Pulmonary artery endothelial cell (primary cell): ENCODE measurements at regions not wholly inside any gene's neighbourhood (a gene's known extent, or its start where the extent isn't known, plus 50 kb on each side); places are given as distances from the start of the nearest gene placed in this dataset.
"Not testable (repeated sequence)": the region's sequence is repeated elsewhere in the genome, so short reads cannot be mapped to it uniquely, and the experiment has no call there.

Experiments
- DNase-seq: peaks from one replicate; pipeline ENCODE4 v3.0.0-alpha.2; 2011; ENCODE audit warnings: low read depth, low spot score

DNA sequence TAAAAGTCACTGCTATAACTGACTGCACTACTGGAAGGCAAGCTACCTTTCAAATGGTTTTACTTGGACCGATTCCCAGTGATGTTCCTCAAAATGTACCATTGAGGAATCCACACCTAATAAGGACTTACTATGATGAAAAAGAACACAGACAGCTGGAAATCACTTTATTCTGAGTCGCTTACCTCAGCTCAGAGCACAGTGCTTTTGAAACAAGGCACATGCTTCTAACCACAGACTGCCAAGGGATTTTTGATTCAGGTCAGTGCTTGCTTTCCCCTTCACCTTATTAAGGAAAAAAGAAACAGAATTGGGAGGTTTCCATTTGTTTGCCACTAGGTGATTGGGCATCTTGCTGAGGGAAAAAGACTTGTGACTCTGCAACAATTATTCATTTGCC is 707.5 kb upstream of the FSHR start:
- no peak for DNase-seq

DNA sequence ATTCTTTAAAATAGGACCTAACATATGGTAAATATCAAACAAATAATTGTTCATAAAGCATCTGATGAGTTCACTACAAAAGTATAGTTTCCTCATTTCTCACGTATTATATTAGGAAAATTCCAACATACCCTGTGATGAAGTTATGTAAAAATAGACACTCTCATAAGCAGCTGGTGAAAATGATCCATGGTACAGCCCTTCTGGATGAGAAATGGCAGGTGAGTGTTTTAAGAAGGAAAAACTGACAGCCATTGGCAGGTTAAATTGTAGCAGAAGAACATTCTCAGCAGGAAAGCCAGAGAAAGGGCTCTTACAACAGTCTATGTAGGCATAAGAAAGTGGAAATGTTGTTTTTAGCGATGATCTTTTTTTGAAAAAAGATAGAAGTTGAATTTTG is 706.5 kb upstream of the FSHR start:
- no peak for DNase-seq

DNA sequence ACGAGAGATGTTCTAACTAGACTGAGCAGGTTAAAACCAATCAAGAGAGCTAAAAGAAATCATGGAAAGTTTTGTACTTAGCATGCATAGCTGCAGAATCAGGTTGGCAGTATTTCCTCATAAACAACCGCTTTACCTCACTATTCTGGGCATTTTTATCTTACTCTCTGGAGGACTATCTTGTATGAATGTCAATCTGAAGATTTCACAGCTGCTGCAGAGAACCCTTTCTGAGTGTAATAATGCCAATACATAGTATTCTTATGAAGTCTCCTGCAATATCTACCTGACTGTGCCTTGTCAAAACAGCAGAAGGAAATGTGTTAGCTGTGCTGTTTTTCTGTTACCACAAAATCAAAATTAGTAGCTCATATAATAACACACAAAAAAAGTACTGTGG is 705.9 kb upstream of the FSHR start:
- DNase-seq: no peak

DNA sequence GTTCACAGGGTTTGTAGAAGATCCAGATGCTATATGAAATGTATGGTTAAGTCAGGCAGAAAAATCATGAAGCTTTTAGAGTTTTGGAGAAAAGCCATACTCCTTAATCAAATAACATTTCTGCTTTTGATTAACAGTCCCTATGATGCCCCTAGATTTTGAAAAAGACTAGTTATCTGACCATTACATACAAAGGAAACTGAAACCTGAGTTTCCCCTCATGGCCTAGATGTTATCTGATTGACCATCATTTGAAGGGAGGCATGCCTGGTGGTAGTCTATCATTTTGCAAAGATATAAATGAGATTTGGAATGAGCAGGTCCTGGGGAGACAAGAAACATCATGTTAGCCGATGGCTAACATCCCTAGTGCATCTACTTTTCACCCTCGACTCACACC is 704.3 kb upstream of the FSHR start:
- no peak for DNase-seq

DNA sequence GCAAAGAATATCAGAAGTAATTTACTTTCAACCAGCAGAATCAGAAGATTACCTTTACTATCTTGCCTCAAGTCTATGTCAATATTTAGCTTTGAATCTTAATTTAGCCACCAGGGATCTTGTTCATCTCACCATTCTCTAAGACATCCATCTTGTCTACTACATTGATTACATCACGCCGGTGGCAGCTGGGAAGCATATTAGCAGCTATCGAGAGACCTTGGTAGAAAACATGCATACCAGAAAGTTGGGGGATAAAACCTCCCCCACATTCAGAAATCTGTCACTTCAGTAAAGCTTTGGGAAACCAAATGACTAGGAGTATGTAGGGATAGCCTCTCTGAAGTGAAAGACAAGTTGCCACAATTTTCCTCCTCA is 703.8 kb upstream of the FSHR start:
- DNase-seq: no peak

DNA sequence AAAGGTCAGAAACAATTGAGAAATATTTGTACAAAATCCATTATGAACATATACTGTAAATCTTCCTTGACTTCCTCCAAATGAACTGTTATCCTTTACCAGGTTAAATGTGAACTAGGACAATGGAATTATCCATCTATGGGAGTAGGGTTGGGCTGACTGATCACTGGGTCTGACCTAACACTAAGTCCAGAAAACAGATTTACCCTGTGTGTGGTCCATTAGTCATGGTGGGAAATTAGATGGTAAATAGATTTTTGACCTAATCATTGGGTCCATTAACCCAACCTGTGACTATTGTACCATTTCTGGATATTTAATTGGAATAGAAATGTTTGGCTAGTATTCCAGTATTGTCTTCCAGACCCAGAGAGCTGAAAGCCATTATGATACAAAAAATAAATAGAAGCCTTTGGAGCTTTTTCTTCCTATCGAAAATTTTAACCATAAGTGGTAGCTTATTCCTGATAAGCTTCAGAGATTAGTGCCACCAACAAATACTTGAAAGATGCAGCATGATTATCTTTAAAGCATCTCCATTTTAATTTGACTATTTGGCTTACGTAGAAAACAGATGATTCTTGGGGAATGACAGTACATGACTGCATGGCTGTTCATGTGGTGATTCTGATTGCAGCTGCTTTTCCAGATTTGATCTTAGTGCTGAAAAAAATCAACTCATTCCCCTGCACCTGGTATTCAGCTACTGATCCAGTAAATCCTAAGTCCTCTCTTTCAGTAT is 703.2 kb upstream of the FSHR start:
- DNase-seq: no peak

DNA sequence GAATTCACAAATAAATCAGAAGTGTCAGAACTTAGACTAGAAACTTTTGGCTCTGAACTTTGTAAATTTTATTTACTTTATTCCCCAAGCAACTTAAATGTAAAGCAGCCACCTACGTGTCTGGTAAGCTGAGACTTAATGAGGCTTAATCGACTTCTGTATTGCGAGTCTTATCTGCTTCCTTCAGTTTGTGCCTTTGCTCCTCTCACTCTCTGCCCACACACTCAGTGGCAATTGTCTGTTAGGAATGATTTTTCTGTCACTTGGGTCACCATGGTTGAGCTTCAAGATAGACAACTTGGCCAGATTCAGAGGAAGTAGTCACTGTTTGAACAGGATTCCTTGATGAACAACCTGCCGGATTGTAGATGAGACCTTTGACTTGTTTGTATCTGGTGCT is 691.4 kb upstream of the FSHR start:
- no peak for DNase-seq

DNA sequence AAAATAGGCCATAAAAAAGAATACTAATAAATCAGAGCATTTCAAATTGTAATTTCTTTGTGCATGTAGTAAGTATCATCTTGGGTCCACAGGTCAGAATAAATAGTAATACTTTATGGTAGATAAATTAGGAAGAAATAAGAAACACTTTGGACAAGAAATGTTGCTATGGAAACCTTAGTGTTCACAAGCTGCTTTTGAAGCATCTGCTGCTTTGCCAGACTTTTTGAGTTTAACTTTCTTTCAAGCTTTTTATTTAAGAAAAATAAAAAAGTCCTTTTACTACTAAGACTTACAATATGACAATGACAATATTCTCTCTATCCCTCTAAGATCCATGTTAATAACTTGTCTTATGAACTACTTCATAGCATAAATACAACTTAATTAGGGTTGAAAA is 690.7 kb upstream of the FSHR start:
- no peak for DNase-seq

DNA sequence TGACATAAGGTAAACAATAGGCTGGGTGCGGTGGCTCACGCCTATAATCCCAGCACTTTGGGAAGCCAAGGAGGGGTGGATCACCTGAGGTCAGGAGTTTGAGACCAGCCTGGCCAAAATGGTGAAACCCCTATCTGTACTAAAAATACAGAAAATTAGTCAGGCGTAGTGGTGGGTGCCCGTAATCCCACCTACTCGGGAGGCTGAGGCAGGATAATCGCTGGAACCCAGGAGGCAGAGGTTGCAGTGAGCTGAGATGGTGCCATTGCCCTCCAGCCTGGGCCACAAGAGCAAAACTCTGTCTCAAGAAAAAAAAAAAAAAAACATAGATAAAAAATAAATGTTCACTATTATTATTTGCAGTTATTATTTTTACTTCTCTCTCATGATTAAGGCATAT is 689.8 kb upstream of the FSHR start:
- not testable (repeated sequence) for DNase-seq

DNA sequence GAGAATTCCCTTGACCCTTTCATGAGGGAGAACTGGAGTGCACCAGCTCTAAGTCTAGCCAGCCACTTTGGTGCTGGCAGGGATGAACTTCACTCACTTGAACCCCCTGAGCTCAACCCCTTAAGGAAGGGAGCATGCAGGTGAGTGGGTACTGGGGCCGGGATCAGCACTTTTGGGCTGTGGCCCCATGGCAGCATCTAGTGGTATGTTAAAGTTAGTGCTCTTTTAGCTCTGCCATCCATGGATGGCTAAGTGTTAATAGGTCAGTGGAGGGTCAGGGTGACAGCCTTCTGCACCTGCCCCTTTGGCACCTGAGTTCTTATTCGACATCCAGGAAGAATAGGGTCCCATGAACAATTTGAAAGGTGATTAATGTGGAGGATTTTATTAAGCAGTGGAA is 689.0 kb upstream of the FSHR start:
- no peak for DNase-seq

DNA sequence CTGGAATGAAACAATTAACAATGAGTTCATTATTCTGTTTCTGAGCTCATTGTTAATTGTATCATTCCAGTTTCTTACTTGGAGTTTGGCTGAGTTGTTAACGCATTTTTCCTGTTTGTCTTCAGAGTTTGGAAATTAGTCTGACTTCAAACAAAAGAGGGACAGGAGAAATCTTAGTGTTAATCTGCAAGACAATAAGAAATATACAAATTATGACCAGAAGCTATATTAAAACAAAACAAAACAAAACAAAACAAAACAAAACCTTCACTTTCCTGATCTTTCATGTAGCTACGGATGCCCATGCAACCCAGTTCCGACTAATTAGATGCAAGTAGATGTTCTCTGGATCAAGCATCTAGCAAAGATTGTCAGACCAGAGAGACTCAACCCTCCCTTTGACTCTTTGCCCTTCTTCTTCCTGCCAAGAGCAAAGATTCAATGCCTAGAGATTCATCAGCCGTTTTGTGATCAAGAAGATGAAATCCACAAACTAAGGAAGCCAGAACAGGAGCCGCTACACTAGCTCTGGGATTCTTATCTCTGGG is 686.2 kb upstream of the FSHR start:
- no peak for DNase-seq

DNA sequence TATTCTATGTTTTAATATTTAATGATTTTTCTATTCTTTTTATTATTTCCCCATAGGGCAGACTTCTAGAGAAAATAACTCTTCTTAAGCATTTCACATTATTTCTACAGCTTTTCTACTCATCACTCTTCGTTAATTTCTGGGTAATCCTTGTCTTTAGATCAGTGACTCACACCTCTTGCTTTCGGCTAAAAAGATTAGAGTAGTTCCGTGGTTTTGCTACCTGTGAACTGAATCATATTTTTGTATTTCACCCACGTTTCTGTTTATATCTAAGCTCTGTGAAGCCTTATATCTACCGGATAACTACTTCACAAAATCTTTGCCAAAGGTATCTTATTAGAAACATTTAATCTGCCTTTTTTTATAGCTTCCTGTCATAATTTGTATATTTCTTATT is 685.5 kb upstream of the FSHR start:
- DNase-seq: no peak

DNA sequence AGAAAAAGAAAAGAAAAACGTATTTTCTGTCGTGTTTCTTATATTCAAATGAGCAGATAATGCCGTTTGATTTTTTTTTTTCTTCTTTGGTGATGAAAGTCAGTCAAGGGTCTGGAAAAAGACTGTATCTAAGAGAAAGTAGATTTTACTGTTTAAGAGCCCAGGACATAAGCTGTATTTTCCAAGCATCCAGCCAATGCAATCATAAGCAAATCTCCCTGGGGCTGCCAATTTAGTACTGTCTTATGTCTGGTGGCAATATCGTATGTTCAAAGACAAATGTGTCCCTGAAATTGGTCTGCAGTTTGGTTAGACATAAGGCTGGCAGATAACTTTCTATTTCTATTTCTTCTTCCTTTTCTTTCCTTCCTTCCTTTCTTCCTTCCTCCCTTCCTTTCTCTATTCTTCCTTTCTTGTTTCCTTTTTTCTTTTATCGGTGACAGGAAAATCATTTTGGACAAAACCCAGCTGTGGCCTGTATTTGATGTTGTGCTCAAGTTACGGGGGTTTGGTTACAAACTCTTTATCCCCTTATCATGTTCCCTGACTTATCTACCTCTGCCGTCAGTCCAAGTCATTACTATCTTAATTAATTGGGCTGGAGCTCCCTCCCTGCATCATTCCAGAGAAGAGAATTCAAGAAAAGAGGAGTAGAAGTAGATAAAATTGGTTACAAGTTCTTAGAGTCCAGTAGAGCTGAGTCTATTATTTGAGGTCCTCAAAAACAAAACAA is 683.4 kb upstream of the FSHR start:
- DNase-seq: no peak

DNA sequence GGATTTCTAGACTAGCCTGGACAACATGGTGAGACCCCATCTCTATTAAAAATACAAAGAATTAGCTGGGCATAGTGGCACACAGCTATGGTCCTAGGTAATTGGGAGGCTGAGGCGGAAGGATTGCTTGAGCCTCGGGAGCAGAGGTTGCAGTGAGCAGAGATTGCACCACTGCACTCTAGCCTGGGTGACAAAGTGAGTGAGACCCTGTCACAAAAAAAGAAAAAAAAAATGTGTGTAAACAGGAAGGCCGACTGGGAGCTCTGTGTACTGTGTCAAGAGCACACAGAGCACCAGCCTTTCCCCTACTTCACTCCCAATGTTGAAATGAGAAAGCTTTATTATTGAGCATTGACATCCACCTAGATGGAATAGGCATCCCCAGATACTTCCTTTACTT is 681.7 kb upstream of the FSHR start:
- no peak for DNase-seq

DNA sequence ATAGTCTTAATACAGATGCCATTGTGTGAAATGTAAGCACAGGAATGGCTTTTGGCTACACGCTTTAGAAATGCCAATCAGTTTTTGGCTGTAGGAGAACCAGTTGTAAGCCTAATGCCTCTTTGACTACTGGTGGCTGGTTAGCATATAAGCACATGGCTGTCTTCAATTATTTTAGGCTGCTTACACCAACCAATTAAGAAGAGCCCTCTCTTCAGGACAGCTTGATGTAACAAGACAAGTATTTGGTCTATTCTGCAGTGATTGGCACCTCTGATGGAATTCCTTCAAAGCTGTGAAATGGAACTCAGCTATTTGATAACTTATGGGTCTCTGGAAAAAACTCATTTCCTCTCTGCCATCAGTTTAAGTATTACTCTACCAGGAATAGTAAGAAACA is 680.1 kb upstream of the FSHR start:
- no peak for DNase-seq

DNA sequence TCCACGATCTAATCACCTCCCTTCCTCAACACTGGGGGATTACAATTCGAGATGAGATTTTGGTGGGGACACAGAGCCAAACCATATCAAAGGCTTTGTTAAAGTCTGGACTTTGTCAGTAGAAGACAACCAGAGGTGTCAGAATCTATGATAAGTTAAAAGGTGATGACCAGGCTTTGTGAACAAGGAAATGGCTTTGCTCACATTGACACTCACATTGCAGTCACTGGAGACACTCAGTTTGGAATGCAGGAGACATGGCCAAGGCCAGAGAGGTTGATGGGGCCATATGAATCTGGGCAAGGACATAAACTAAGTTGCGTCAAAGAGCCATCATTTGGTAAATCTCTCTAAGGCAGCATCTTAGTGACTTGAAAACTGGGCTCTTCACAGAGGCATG is 678.2 kb upstream of the FSHR start:
- DNase-seq: no peak

DNA sequence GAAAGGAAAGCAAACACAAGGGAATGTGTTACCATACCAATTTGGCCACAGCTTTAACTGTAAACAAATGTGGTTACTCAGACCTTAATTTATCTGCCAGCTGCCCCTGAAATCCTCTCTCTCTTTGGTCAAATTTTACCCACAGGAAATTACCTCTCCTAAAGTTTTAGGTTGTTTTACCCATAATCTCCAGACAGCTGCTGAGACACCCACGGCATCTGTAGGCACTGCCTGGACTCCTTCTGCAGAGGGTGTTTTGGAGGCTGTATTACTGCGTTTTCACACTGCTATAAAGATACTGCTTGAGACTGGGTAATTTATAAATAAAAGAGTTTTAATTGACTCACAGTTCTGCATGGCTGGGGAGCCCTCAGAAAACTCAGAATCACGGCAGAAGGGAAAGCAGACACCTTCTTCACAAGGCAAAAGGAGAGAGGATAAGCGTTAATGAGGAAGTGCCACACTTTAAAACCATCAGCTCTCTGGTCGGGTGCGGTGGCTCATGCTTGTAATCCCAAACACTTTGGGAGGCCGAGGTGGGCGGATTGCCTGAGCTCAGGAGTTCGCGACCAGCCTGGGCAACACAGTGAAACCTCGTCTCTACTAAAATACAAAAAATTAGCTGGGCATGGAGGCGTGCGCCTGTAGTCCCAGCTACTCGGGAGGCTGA is 677.5 kb upstream of the FSHR start:
- no peak for DNase-seq

DNA sequence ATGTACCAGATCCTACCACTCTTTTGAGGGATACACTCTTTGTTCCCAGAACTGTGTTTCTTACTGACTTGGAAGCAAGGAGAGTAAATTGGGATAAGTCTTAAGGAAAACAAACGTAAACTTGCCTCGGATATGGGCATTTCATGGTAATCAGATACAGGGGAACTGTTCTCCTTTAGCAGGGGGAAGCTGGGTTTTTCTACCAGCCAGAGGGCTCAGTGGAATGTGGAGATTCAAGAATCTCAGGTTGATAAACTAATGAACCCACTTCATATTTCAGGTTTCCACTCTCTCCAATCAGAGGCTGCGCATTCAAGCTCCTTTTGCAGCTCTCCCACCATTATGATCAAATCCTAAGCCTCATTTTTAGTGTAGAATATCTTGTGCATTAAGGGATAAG is 676.5 kb upstream of the FSHR start:
- no peak for DNase-seq

DNA sequence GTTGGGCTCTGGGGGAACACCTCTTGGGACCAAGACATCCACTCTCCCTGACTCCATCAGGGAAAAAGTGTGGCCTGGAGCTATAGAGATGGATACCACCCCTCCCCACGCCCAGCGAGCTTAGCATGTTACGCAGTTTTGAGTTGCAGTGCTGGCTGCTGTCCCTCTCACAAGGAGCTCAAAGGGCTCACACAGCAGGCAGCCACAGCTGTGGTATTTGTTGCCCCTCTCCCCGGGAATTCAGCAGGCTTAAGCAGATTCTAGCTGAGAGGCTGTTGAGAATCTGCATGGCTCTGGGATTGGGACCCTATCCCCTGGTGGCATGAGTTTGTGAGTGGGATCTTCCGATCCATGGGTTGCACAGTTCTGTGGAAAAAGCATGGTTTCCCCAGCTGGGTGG is 673.1 kb upstream of the FSHR start:
- no peak for DNase-seq

DNA sequence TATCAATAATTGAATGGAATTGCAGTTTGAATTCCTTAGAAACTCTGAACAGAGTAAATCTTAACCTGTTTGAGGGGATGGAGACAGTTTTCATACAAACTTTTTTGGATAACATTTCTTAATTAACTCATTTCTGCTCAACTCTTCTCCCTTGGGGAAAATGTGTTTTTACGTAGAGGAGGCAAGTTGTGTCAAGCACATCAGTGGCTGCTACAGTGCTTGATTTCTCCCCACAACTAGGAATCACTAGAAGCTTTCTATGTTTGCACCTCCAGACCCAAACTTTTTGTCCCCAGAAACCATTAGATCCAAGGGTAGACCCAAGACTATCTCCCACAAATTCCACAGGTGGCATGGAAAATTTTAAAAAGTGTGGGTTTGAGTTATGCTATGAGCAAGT is 658.9 kb upstream of the FSHR start:
- no peak for DNase-seq

DNA sequence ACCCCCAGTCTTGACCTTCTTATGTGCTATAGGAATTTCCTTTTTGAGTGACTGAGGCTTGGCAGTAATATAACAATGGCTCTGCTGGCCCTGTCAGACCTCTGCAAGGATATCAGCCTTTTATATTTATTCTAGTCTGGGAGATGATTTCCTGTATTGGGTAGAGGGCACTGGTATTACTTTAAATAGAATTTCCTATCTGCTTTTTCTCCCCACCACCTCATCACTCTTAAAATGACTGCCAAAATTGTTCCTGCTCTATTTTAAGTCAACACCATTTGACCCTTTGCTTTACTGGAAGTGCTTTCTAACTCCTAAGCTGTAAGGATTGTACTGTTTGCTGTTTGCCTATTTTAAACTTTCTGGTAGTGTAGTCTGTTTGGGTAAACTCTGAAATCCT is 658.4 kb upstream of the FSHR start:
- DNase-seq: no peak

DNA sequence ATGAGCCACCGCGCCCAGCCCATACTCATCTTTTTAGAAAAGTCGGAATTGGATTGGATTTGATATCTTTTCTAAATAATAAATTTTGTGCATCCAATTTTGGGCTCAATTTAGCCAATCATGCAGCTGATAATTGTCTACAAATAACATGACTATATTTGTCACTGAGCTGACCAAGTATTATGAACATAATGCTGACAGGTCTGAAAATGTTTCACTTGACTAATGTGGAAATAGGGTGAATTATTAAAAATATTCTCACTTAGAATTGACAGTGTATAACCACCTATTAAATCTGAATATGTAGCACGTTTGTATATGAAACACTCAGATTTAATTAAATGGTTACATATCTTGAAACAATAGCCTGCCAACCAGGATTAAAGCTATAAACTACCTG is 657.2 kb upstream of the FSHR start:
- no peak for DNase-seq

DNA sequence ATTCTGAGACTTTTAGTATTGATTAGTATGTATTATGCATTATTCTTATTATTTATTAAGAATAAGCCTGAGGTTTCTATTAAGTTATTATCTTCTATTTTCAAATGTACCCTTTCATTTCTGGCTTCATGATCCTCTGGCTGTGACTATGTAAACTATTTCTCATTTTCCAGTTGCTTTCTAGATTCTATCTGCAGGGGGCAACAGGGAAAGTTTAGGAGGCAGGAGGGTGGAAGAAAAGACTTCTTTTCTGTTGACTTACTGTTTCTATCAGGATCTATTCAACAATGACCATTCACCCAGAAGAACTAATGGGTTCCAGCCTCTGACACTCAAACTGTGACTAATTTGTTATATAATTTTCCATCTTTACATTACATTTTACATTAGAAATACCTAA is 653.4 kb upstream of the FSHR start:
- DNase-seq: no peak
